ENCODE measurements at regions not wholly inside any gene's neighbourhood (a gene's known extent, or its start where the extent isn't known, plus 50 kb on each side); places are given as distances from the start of the nearest gene placed in this dataset.

- TF ChIP-seq CTCF (IDR thresholded peaks at IDR 0.05), result no peak
- TF ChIP-seq POLR2AphosphoS5 (IDR thresholded peaks at IDR 0.05), result no peak
Observed at GRCh38 chr2:239886781-239887180, 138.4 kb downstream of the NDUFA10 start.
